ENCODE measurements at regions not wholly inside any gene's neighbourhood (a gene's known extent, or its start where the extent isn't known, plus 50 kb on each side); places are given as distances from the start of the nearest gene placed in this dataset.
"Not testable (repeated sequence)": the region's sequence is repeated elsewhere in the genome, so short reads cannot be mapped to it uniquely, and the experiment has no call there.

GRCh38 chrX:150205011-150205410, 158.1 kb upstream of the MAMLD1 start:
- DNase-seq (ENCODE audit: low read depth, low spot score) = no peak
- TF ChIP-seq, protein P1, sequence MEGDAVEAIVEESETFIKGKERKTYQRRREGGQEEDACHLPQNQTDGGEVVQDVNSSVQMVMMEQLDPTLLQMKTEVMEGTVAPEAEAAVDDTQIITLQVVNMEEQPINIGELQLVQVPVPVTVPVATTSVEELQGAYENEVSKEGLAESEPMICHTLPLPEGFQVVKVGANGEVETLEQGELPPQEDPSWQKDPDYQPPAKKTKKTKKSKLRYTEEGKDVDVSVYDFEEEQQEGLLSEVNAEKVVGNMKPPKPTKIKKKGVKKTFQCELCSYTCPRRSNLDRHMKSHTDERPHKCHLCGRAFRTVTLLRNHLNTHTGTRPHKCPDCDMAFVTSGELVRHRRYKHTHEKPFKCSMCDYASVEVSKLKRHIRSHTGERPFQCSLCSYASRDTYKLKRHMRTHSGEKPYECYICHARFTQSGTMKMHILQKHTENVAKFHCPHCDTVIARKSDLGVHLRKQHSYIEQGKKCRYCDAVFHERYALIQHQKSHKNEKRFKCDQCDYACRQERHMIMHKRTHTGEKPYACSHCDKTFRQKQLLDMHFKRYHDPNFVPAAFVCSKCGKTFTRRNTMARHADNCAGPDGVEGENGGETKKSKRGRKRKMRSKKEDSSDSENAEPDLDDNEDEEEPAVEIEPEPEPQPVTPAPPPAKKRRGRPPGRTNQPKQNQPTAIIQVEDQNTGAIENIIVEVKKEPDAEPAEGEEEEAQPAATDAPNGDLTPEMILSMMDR (conservative IDR thresholded peaks at IDR 0.05) = no peak
- no peak overlapping the region for H3K27ac Mint-ChIP-seq (ENCODE audit: unreplicated experiment)
- H3K4me1 Mint-ChIP-seq = no peaks in the 10 kb centered on the region
- H3K36me3 Mint-ChIP-seq (ENCODE audit: low read depth) = no peaks in the 10 kb centered on the region
- H3K4me3 Mint-ChIP-seq = no peak overlapping the region
- H3K27me3 Mint-ChIP-seq (ENCODE audit: low read depth) = no peaks in the 10 kb centered on the region
- peaks cover 2% of the 10 kb centered on the region for H3K9me3 Mint-ChIP-seq

GRCh38 chrX:150207733-150208132, 155.4 kb upstream of the MAMLD1 start:
- Mint-ChIP-seq H3K27me3 (ENCODE audit: low read depth) (no peaks in the 10 kb centered on the region), H3K27ac (ENCODE audit: unreplicated experiment) (no peak overlapping the region), H3K9me3 (peaks cover 5% of the 10 kb centered on the region), H3K36me3 (ENCODE audit: low read depth) (no peaks in the 10 kb centered on the region), H3K4me1 (no peaks in the 10 kb centered on the region), H3K4me3 (no peak overlapping the region)
- TF ChIP-seq, protein P1 (conservative IDR thresholded peaks at IDR 0.05) = no peak
- no peak for DNase-seq (ENCODE audit: low read depth, low spot score)

DNA sequence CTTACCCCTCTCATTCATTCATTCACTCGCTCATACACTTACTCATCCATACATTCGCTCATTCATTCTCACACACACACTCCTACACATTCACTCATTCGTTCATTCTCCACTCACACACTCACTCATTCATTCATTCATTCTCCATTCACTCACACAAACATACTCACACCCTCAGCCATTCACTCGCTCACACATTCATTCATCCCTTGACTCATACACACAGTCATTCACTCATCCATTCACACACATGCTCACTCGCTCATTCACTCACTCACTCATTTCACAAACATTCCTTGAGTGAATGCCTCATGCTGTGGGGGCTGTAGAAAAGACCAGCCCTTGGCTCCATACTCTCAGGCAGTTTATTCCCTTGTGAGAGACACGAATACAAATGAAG, 151.1 kb upstream of the MAMLD1 start:
- no peaks in the 10 kb centered on the region for H3K36me3 Mint-ChIP-seq (ENCODE audit: low read depth)
- DNase-seq (ENCODE audit: low read depth, low spot score) = no peak
- H3K4me1 Mint-ChIP-seq = no peaks in the 10 kb centered on the region
- TF ChIP-seq, protein P1 (conservative IDR thresholded peaks at IDR 0.05) = no peak
- H3K4me3 Mint-ChIP-seq = no peak overlapping the region
- H3K27ac Mint-ChIP-seq (ENCODE audit: unreplicated experiment) = no peak overlapping the region
- no peaks in the 10 kb centered on the region for H3K27me3 Mint-ChIP-seq (ENCODE audit: low read depth)
- H3K9me3 Mint-ChIP-seq = peaks cover 2% of the 10 kb centered on the region

DNA sequence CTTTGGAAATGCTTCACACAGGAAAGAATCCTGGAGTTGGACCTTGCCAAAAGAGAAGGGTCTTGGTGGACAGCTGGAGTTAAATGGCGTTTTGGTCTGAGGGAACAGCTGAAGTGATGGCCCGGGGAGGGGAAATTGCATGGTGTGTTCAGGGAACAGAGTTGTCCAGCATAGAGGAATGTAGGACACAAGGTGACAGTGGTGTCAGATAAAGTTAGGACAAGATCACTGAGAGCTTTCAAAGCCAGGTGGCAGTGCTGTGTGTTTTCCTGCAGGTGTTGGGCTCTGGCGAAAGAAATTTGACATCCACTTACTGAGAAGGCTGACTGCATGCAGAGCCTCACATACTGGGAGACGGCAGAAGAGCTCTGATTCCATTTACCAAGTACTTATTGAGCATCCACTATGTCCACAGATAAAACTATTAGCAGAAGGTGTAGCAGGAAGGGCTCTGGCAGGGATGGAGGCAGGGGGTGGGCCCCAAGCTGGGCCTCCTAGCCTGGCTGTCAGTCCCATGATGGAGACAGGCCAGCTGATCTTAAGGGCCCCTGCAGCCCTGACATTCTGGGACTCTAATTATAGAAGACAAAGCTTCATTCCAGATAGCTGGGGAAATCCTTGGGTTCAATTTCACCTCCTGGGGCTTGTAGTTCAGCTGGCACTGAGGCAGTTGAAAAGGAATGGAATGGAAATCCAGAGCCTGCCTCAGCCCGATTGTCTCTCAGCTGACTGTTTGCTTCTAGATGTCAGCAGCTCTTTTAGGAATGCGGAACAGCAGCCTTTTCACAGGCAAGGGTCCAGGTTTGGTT, 150.2 kb upstream of the MAMLD1 start:
- TF ChIP-seq, protein P1 (conservative IDR thresholded peaks at IDR 0.05) = no peak
- Mint-ChIP-seq H3K9me3 (peaks cover 2% of the 10 kb centered on the region), H3K27ac (ENCODE audit: unreplicated experiment) (no peak overlapping the region), H3K4me3 (no peak overlapping the region), H3K4me1 (no peaks in the 10 kb centered on the region), H3K36me3 (ENCODE audit: low read depth) (no peaks in the 10 kb centered on the region), H3K27me3 (ENCODE audit: low read depth) (no peaks in the 10 kb centered on the region)
- no peak for DNase-seq (ENCODE audit: low read depth, low spot score)

DNA sequence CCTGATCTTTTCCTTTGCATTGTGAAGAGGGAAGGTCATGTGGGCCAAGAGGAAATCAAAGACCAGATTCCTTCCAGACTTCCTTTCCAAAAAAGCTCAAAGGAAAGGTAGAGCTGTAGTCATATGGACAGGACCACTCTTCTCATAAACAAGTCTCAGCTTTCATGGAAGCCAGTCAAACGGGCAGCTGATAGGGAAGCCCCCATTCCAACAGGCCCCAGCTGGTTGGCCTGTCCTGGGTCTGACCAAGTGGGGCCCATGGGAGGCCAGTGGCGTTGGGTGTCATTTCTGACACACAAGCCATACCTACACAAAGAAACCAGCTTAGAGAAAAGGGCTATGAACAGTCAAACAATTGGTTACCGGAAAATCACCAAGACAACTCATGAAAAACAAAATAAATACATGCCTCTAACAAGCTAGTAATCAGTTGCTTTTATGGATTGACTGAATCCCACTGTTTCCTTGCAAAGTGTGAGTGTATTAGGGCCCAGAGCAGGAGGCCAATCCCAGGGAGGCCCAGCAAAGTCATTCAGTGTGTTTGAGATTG, 149.6 kb upstream of the MAMLD1 start:
- TF ChIP-seq, protein P1 (conservative IDR thresholded peaks at IDR 0.05) = no peak
- peaks cover 2% of the 10 kb centered on the region for H3K9me3 Mint-ChIP-seq
- DNase-seq (ENCODE audit: low read depth, low spot score) = no peak
- no peaks in the 10 kb centered on the region for H3K36me3 Mint-ChIP-seq (ENCODE audit: low read depth)
- H3K27ac Mint-ChIP-seq (ENCODE audit: unreplicated experiment) = no peak overlapping the region
- no peaks in the 10 kb centered on the region for H3K27me3 Mint-ChIP-seq (ENCODE audit: low read depth)
- H3K4me3 Mint-ChIP-seq = no peak overlapping the region
- H3K4me1 Mint-ChIP-seq = no peaks in the 10 kb centered on the region

DNA sequence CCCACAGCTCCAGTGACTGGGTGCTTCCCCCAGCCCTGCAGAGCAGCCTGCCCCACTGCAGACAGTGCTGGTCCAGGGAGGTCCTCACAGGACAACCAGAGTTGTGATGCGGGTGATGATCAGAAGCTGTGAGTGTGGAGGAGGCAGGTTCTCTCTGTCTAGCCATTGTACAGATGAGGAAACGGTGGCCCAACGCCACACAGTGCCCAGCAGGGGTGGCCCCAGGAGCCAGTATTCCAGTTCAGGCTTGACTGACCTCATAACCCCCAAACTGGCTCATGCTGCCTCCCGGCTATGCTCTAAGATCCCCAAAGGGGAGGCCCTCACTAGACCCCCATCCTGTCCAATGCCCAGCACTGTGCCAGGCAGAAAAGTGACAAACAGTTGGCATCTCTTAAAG, 147.1 kb upstream of the MAMLD1 start:
- H3K4me1 Mint-ChIP-seq; H3K27me3 Mint-ChIP-seq (ENCODE audit: low read depth); H3K27ac Mint-ChIP-seq (ENCODE audit: unreplicated experiment); DNase-seq (ENCODE audit: low read depth, low spot score); H3K4me3 Mint-ChIP-seq; H3K36me3 Mint-ChIP-seq (ENCODE audit: low read depth); H3K9me3 Mint-ChIP-seq: not testable (repeated sequence)
